H9 (cell line): ENCODE measurements at regions not wholly inside any gene's neighbourhood (a gene's known extent, or its start where the extent isn't known, plus 50 kb on each side); places are given as distances from the start of the nearest gene placed in this dataset.

ENCODE experiments used
- DNase-seq: peaks from one replicate; pipeline ENCODE4 v3.0.0-alpha.2; 2017
- H2AFZ ChIP-seq: one replicate; pipeline ENCODE4 v1.6.1; 2013; ENCODE audit warnings: mild to moderate bottlenecking, low read length, control low read depth, moderate library complexity
- H2AK5ac ChIP-seq: 2 replicates; pipeline ENCODE4 v1.6.1; 2013; ENCODE audit warnings: low read length, control low read depth, mixed read lengths; ENCODE audit not compliant: insufficient read length
- H2BK120ac ChIP-seq: one replicate; pipeline ENCODE4 v1.6.1; 2013; ENCODE audit warnings: low read depth, mild to moderate bottlenecking, low read length, control low read depth, inconsistent platforms; ENCODE audit not compliant: poor library complexity, severe bottlenecking
- H2BK12ac ChIP-seq: 2 replicates; pipeline ENCODE4 v1.6.1; 2013; ENCODE audit warnings: low read length, control low read depth, mixed read lengths, low read depth; ENCODE audit not compliant: insufficient read length
- H2BK15ac ChIP-seq: 2 replicates; pipeline ENCODE4 v1.6.1; 2013; ENCODE audit warnings: low read depth, low read length, control low read depth
- H2BK20ac ChIP-seq: one replicate; pipeline ENCODE4 v1.6.1; 2013; ENCODE audit warnings: low read depth, mild to moderate bottlenecking, low read length, control low read depth, inconsistent platforms; ENCODE audit not compliant: poor library complexity, severe bottlenecking
- H2BK5ac ChIP-seq: 2 replicates; pipeline ENCODE4 v1.6.1; 2013; ENCODE audit warnings: low read length, control low read depth, mixed read lengths; ENCODE audit not compliant: insufficient read length
- H3K14ac ChIP-seq: 2 replicates; pipeline ENCODE4 v1.6.1; 2013; ENCODE audit warnings: low read length, control low read depth; ENCODE audit not compliant: insufficient read depth
- H3K18ac ChIP-seq: 2 replicates; pipeline ENCODE4 v1.6.1; 2013; ENCODE audit warnings: low read depth, mild to moderate bottlenecking, mixed read lengths, low read length, control low read depth; ENCODE audit not compliant: insufficient read length
- H3K23ac ChIP-seq: 2 replicates; pipeline ENCODE4 v1.6.1; 2013; ENCODE audit warnings: low read length, control low read depth, mixed read lengths, low read depth; ENCODE audit not compliant: insufficient read length
- H3K23me2 ChIP-seq: 2 replicates; pipeline ENCODE4 v1.6.1; 2013; ENCODE audit warnings: low read depth, mild to moderate bottlenecking, mixed read lengths, low read length, control low read depth; ENCODE audit not compliant: insufficient read length, poor library complexity, severe bottlenecking
- H3K27ac ChIP-seq: 2 replicates; pipeline ENCODE4 v1.5.1; 2013; ENCODE audit warnings: low read length, control low read depth, mixed read lengths, low read depth; ENCODE audit not compliant: insufficient read length
- H3K27me3 ChIP-seq: 2 replicates; pipeline ENCODE4 v1.6.1; 2013; ENCODE audit warnings: low read length, control low read depth, inconsistent platforms; ENCODE audit not compliant: insufficient read depth
- H3K4ac ChIP-seq: 2 replicates; pipeline ENCODE4 v1.6.1; 2013; ENCODE audit warnings: low read depth, mild to moderate bottlenecking, control low read depth, inconsistent platforms, low read length, moderate library complexity
- H3K4me1 ChIP-seq: 2 replicates; pipeline ENCODE4 v1.6.1; 2013; ENCODE audit warnings: low read length, control low read depth, inconsistent platforms; ENCODE audit not compliant: insufficient read depth
- H3K4me2 ChIP-seq: 2 replicates; pipeline ENCODE4 v1.6.1; 2013; ENCODE audit warnings: low read length, control low read depth, mixed read lengths; ENCODE audit not compliant: insufficient read length, insufficient read depth
- H3K56ac ChIP-seq: 2 replicates; pipeline ENCODE4 v1.6.1; 2013; ENCODE audit warnings: low read depth, mild to moderate bottlenecking, mixed read lengths, low read length, control low read depth; ENCODE audit not compliant: insufficient read length
- H3K79me1 ChIP-seq: 2 replicates; pipeline ENCODE4 v1.6.1; 2013; ENCODE audit warnings: low read depth, mild to moderate bottlenecking, moderate library complexity, low read length, control low read depth, inconsistent platforms; ENCODE audit not compliant: insufficient read depth, poor library complexity, severe bottlenecking
- H3K79me2 ChIP-seq: 2 replicates; pipeline ENCODE4 v1.6.1; 2013; ENCODE audit warnings: low read length, control low read depth, inconsistent platforms; ENCODE audit not compliant: insufficient read depth
- H3K9ac ChIP-seq: 2 replicates; pipeline ENCODE4 v1.6.1; 2013; ENCODE audit warnings: low read length, control low read depth, mixed read lengths; ENCODE audit not compliant: insufficient read length; ENCODE audit errors: extremely low read depth
- H3K9me3 ChIP-seq: one replicate; pipeline ENCODE4 v1.6.1; 2013; ENCODE audit warnings: low read depth, low read length, inconsistent platforms; ENCODE audit not compliant: control insufficient read depth
- H3T11ph ChIP-seq: one replicate; pipeline ENCODE4 v1.6.1; 2013; ENCODE audit warnings: mild to moderate bottlenecking, low read length, control low read depth, inconsistent platforms
- H4K20me1 ChIP-seq: one replicate; pipeline ENCODE4 v1.6.1; 2013; ENCODE audit not compliant: control insufficient read depth, insufficient read length, insufficient read depth
- H4K5ac ChIP-seq: 2 replicates; pipeline ENCODE4 v1.6.1; 2013; ENCODE audit warnings: low read depth, mild to moderate bottlenecking, mixed read lengths, low read length, control low read depth; ENCODE audit not compliant: insufficient read length
- H4K8ac ChIP-seq: replicated peaks from 2 replicates; pipeline ENCODE4 v1.6.1; 2013; ENCODE audit warnings: low read length, control low read depth, mixed read lengths, low read depth; ENCODE audit not compliant: insufficient read length
- H4K91ac ChIP-seq: 2 replicates; pipeline ENCODE4 v1.6.1; 2013; ENCODE audit warnings: low read depth, mild to moderate bottlenecking, moderate library complexity, mixed read lengths, low read length, control low read depth; ENCODE audit not compliant: insufficient read length
- H3K27ac Mint-ChIP-seq, 3 experiments: 2 replicates in 2 of 3; 3 replicates in 1 of 3; pipeline ENCODE4 v1.8.0; 2020 to 2021; ENCODE audit warnings: mixed read lengths in 3 of 3, mild to moderate bottlenecking in 1 of 3, moderate library complexity in 1 of 3
- H3K27me3 Mint-ChIP-seq: 2 replicates; pipeline ENCODE4 v1.8.0; 2021; ENCODE audit warnings: low read depth, mild to moderate bottlenecking, moderate library complexity, mixed read lengths
- H3K36me3 Mint-ChIP-seq, 3 experiments: 2 replicates in 2 of 3; 3 replicates in 1 of 3; pipeline ENCODE4 v1.8.0; 2020 to 2021; ENCODE audit warnings: low read depth in 3 of 3, mixed read lengths in 3 of 3; ENCODE audit not compliant: insufficient read depth in 1 of 3
- H3K4me1 Mint-ChIP-seq, 2 experiments: 2 replicates each; pipeline ENCODE4 v1.8.0; 2020; ENCODE audit warnings: mixed read lengths in 2 of 2
- H3K4me3 Mint-ChIP-seq, 2 experiments: 2 replicates in 1 of 2; 3 replicates in 1 of 2; pipeline ENCODE4 v1.8.0; 2020 to 2021; ENCODE audit warnings: mild to moderate bottlenecking in 2 of 2, mixed read lengths in 2 of 2, moderate library complexity in 1 of 2
- H3K9me3 Mint-ChIP-seq, 2 experiments: 2 replicates in 1 of 2; 3 replicates in 1 of 2; pipeline ENCODE4 v1.8.0; 2020; ENCODE audit warnings: mild to moderate bottlenecking in 2 of 2, mixed read lengths in 2 of 2, moderate library complexity in 1 of 2
- CTCF ChIP-seq: fragments of 200-600 bp; sonication (generic); conservative IDR thresholded peaks from 3 replicates; pipeline ENCODE4 v1.8.0; 2021; ENCODE audit warnings: antibody characterized with exemption, mild to moderate bottlenecking
- WGBS: extraction: QIAGEN DNeasy Blood & Tissue Kit; methylation state at CpG from one replicate; pipeline ENCODE4 v1.1.7; 2013; ENCODE audit warnings: missing lambda C conversion rate, low lambda C conversion rate, mixed read lengths; ENCODE audit not compliant: insufficient read length; ENCODE audit errors: extremely low coverage; 5-methylcytosine and 5-hydroxymethylcytosine counted together

GRCh38 chr14:106109337-106109736 lies 583.0 kb downstream of the TMEM121 start:
- H3K4me3 Mint-ChIP-seq = no peak overlapping the region
- Histone ChIP-seq H4K8ac (no peak overlapping the region), H3K79me1 (no peaks in the 10 kb centered on the region), H4K5ac (no peak overlapping the region), H2AK5ac (no peak overlapping the region), H3K4me2 (no peak overlapping the region), H3K23ac (no peak overlapping the region), H3K56ac (no peak overlapping the region), H3K18ac (no peak overlapping the region), H3K4me1 (no peaks in the 10 kb centered on the region), H2BK15ac (no peak overlapping the region), H3K27ac (no peak overlapping the region), H4K91ac (no peak overlapping the region), H2BK20ac (no peak overlapping the region), H3K23me2 (no peaks in the 10 kb centered on the region), H3K14ac (no peak overlapping the region), H2AFZ (no peak overlapping the region), H2BK5ac (no peak overlapping the region), H4K20me1 (no peaks in the 10 kb centered on the region), H2BK12ac (no peak overlapping the region), H3K4ac (no peak overlapping the region), H3K27me3 (no peaks in the 10 kb centered on the region), H3K9ac (no peak overlapping the region), H3T11ph (no peak overlapping the region), H2BK120ac (no peak overlapping the region), H3K9me3 (peaks cover 30% of the 10 kb centered on the region), H3K79me2 (no peaks in the 10 kb centered on the region)
- H3K27me3 Mint-ChIP-seq = no peaks in the 10 kb centered on the region
- no CpG with 5 or more reads among the region's 1 CpG for WGBS
- peaks cover 59 to 64% of the 10 kb centered on the region in 2 experiments for H3K9me3 Mint-ChIP-seq
- H3K36me3 Mint-ChIP-seq = no peaks in the 10 kb centered on the region; a peak in 2 of 7 replicates
- TF ChIP-seq CTCF = no peak
- no peaks in the 10 kb centered on the region for H3K4me1 Mint-ChIP-seq
- DNase-seq = no peak
- H3K27ac Mint-ChIP-seq = no peak overlapping the region
